DOHH2 (cell line): ENCODE measurements at regions not wholly inside any gene's neighbourhood (a gene's known extent, or its start where the extent isn't known, plus 50 kb on each side); places are given as distances from the start of the nearest gene placed in this dataset.
"Not testable (repeated sequence)": the region's sequence is repeated elsewhere in the genome, so short reads cannot be mapped to it uniquely, and the experiment has no call there.

Source experiments
- H3F3A ChIP-seq: fragments of 200-600 bp; sonication (generic), shearing (Covaris generic); 2 replicates; pipeline ENCODE4 v1.6.0; 2016; ENCODE audit warnings: antibody characterized with exemption, mild to moderate bottlenecking; ENCODE audit not compliant: control insufficient read depth, insufficient read depth
- H3K27ac ChIP-seq: fragments of 200-600 bp; sonication (generic); 2 replicates; pipeline ENCODE4 v1.5.1; 2014; ENCODE audit warnings: low read depth, mild to moderate bottlenecking, low read length, moderate library complexity
- H3K27me3 ChIP-seq: fragments of 200-600 bp; sonication (generic); 2 replicates; pipeline ENCODE4 v1.6.1; 2014; ENCODE audit warnings: mild to moderate bottlenecking, low read length, mixed read lengths; ENCODE audit not compliant: control insufficient read depth
- H3K36me3 ChIP-seq: fragments of 200-600 bp; sonication (generic); 2 replicates; pipeline ENCODE4 v1.6.1; 2014; ENCODE audit warnings: mild to moderate bottlenecking, low read length, moderate library complexity, mixed read lengths; ENCODE audit not compliant: control insufficient read depth
- H3K4me1 ChIP-seq: fragments of 200-600 bp; sonication (generic); 2 replicates; pipeline ENCODE4 v1.6.1; 2014; ENCODE audit warnings: mild to moderate bottlenecking, low read length, mixed read lengths; ENCODE audit not compliant: control insufficient read depth
- H3K4me2 ChIP-seq: fragments of 200-600 bp; sonication (generic); 2 replicates; pipeline ENCODE4 v1.6.0; 2014; ENCODE audit warnings: mild to moderate bottlenecking, low read length, moderate library complexity
- H3K4me3 ChIP-seq: fragments of 200-600 bp; sonication (generic); 2 replicates; pipeline ENCODE4 v1.5.1; 2014; ENCODE audit warnings: mild to moderate bottlenecking, low read length, mixed read lengths
- H3K79me2 ChIP-seq: fragments of 200-600 bp; sonication (generic); 2 replicates; pipeline ENCODE4 v1.6.1; 2014; ENCODE audit warnings: mild to moderate bottlenecking, low read length, mixed read lengths; ENCODE audit not compliant: control insufficient read depth
- H3K9me2 ChIP-seq: fragments of 200-600 bp; sonication (generic); replicated peaks from 2 replicates; pipeline ENCODE4 v1.6.1; 2014; ENCODE audit warnings: mild to moderate bottlenecking, low read length, mixed read lengths; ENCODE audit not compliant: control insufficient read depth
- H3K9me3 ChIP-seq: fragments of 200-600 bp; sonication (generic); 2 replicates; pipeline ENCODE4 v1.6.1; 2014; ENCODE audit warnings: antibody characterized with exemption, low read length, mixed read lengths; ENCODE audit not compliant: control insufficient read depth, insufficient read depth
- H4K20me1 ChIP-seq: fragments of 200-600 bp; sonication (generic); 2 replicates; pipeline ENCODE4 v1.6.0; 2014; ENCODE audit warnings: low read depth, mild to moderate bottlenecking, antibody characterized with exemption, low read length, moderate library complexity; ENCODE audit not compliant: control insufficient read depth, insufficient read depth
- EZH2phosphoT487 ChIP-seq: fragments of 200-600 bp; sonication (generic); IDR thresholded peaks from 2 replicates; pipeline ENCODE4 v1.6.1; 2017; ENCODE audit warnings: borderline replicate concordance, mild to moderate bottlenecking, antibody characterized with exemption, low read length, moderate library complexity, mixed read lengths
- TF ChIP-seq, protein P1 (sequence below): fragments of 200-600 bp; sonication (generic); IDR thresholded peaks from one replicate; pipeline ENCODE4 v1.5.1; 2014; ENCODE audit warnings: antibody characterized with exemption, mild to moderate bottlenecking, low read depth, low read length; ENCODE audit not compliant: poor library complexity, severe bottlenecking

DNA sequence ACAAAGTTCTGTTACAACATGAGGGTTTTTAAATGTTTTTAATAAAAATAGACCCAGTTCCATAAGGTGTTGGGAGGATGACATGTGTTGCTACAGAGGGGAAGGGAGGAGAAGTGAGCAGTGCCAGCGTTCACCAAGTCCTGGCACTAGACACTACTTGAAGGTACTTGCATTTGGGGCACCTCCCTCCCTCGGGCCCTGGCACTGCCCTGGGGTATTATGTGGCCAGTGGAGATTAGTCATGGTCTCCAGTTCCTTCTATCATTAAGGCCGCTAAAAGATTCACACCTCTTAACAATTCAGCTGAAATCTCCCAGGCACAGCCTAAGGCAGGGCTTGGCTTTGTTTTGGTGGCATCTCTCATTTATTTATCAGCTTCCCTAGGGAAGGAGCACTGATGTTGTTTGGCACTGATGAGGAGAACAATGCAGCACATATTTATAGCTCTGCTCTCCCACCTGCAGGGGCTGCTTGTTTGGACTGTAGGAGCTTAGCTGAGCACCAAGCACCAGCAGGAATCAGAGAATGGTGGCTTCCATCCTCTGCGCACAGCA, 155.5 kb upstream of the NTF3 start:
- Histone ChIP-seq H3K27ac (no peak overlapping the region), H4K20me1 (no peaks in the 10 kb centered on the region), H3K4me3 (no peak overlapping the region), H3K9me2 (no peaks in the 10 kb centered on the region), H3K4me2 (no peak overlapping the region), H3K36me3 (no peaks in the 10 kb centered on the region), H3K4me1 (no peaks in the 10 kb centered on the region), H3K9me3 (no peaks in the 10 kb centered on the region), H3K79me2 (no peaks in the 10 kb centered on the region), H3F3A (no peaks in the 10 kb centered on the region), H3K27me3 (no peaks in the 10 kb centered on the region)
- no peak for TF ChIP-seq EZH2phosphoT487
- TF ChIP-seq, protein P1, sequence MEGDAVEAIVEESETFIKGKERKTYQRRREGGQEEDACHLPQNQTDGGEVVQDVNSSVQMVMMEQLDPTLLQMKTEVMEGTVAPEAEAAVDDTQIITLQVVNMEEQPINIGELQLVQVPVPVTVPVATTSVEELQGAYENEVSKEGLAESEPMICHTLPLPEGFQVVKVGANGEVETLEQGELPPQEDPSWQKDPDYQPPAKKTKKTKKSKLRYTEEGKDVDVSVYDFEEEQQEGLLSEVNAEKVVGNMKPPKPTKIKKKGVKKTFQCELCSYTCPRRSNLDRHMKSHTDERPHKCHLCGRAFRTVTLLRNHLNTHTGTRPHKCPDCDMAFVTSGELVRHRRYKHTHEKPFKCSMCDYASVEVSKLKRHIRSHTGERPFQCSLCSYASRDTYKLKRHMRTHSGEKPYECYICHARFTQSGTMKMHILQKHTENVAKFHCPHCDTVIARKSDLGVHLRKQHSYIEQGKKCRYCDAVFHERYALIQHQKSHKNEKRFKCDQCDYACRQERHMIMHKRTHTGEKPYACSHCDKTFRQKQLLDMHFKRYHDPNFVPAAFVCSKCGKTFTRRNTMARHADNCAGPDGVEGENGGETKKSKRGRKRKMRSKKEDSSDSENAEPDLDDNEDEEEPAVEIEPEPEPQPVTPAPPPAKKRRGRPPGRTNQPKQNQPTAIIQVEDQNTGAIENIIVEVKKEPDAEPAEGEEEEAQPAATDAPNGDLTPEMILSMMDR = no peak

GRCh38 chr12:5280086-5280485, 151.8 kb upstream of the NTF3 start:
- Histone ChIP-seq H3K4me1 (no peaks in the 10 kb centered on the region), H3K4me3 (no peak overlapping the region), H3K27ac (no peak overlapping the region), H3F3A (no peaks in the 10 kb centered on the region), H3K79me2 (no peaks in the 10 kb centered on the region), H4K20me1 (no peaks in the 10 kb centered on the region), H3K9me2 (no peaks in the 10 kb centered on the region), H3K36me3 (no peaks in the 10 kb centered on the region), H3K27me3 (no peaks in the 10 kb centered on the region; the same call in 1 of the 2 replicates), H3K4me2 (no peak overlapping the region), H3K9me3 (no peaks in the 10 kb centered on the region)
- TF ChIP-seq EZH2phosphoT487 = no peak
- TF ChIP-seq, protein P1 = no peak

DNA sequence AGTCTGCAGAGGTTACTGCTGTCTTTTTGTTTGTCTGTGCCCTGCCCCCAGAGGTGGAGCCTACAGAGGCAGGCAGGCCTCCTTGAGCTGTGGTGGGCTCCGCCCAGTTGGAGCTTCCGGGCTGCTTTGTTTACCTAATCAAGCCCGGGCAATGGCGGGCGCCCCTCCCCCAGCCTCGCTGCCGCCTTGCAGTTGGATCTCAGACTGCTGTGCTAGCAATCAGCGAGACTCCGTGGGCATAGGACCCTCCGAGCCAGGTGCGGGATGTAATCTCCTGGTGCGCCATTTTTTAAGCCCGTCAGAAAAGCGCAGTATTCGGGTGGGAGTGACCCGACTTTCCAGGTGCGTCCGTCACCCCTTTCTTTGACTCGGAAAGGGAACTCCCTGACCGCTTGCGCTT, 141.5 kb upstream of the NTF3 start:
- not testable (repeated sequence) for H3K27ac ChIP-seq, H3K4me3 ChIP-seq, H3K9me3 ChIP-seq, H3F3A ChIP-seq, H3K79me2 ChIP-seq, H3K4me2 ChIP-seq, H3K27me3 ChIP-seq, H3K4me1 ChIP-seq, H3K36me3 ChIP-seq, H3K9me2 ChIP-seq, H4K20me1 ChIP-seq

GRCh38 chr12:5292651-5293050, 139.3 kb upstream of the NTF3 start:
- H3K9me3 ChIP-seq = no peaks in the 10 kb centered on the region

More at GRCh38 chr12:5292651-5293050, 139.3 kb upstream of the NTF3 start:
- H4K20me1 ChIP-seq = no peaks in the 10 kb centered on the region
- no peaks in the 10 kb centered on the region for H3K36me3 ChIP-seq
- no peaks in the 10 kb centered on the region for H3K9me2 ChIP-seq
- no peak overlapping the region for H3K4me3 ChIP-seq
- H3K4me2 ChIP-seq = no peak overlapping the region
- no peaks in the 10 kb centered on the region for H3K79me2 ChIP-seq
- H3K27me3 ChIP-seq = 0 out of 2 replicates have a peak, but pooled peaks cover 3% of the 10 kb centered on the region
- H3K27ac ChIP-seq = no peak overlapping the region
- H3F3A ChIP-seq = no peaks in the 10 kb centered on the region
- H3K4me1 ChIP-seq = no peaks in the 10 kb centered on the region
- TF ChIP-seq, protein P1 = no peak
- TF ChIP-seq EZH2phosphoT487 = no peak
